Esophagus (tissue), 2 donors: ENCODE measurements at regions not wholly inside any gene's neighbourhood (a gene's known extent, or its start where the extent isn't known, plus 50 kb on each side); places are given as distances from the start of the nearest gene placed in this dataset.

Experiments
- H3K27ac ChIP-seq, 2 donors: one replicate each; pipeline ENCODE4 v1.5.1; 2013; ENCODE audit warnings: low read depth in 2 of 2, mild to moderate bottlenecking in 2 of 2, inconsistent platforms in 1 of 2, low read length in 1 of 2, moderate library complexity in 1 of 2
- H3K27me3 ChIP-seq, 2 donors: one replicate each; pipeline ENCODE4 v1.6.1; 2013; ENCODE audit warnings: low read length in 2 of 2, control low read depth in 1 of 2, mild to moderate bottlenecking in 1 of 2; ENCODE audit not compliant: insufficient read depth in 2 of 2, control insufficient read depth in 1 of 2
- H3K36me3 ChIP-seq, 2 donors: one replicate each; pipeline ENCODE4 v1.6.1; 2013; ENCODE audit warnings: low read length in 1 of 2; ENCODE audit not compliant: control insufficient read depth in 2 of 2, insufficient read depth in 2 of 2
- H3K4me1 ChIP-seq, 2 donors: one replicate each; pipeline ENCODE4 v1.6.1; 2013; ENCODE audit warnings: low read length in 1 of 2; ENCODE audit not compliant: control insufficient read depth in 2 of 2, insufficient read depth in 2 of 2
- H3K4me3 ChIP-seq, 2 donors: one replicate each; pipeline ENCODE4 v1.5.1; 2013; ENCODE audit warnings: low read length in 2 of 2, mild to moderate bottlenecking in 2 of 2, low read depth in 1 of 2, moderate library complexity in 1 of 2
- H3K9me3 ChIP-seq, 2 donors: one replicate each; pipeline ENCODE4 v1.6.1; 2013; ENCODE audit warnings: mild to moderate bottlenecking in 2 of 2, low read depth in 1 of 2, low read length in 1 of 2, moderate library complexity in 1 of 2; ENCODE audit not compliant: control insufficient read depth in 2 of 2, insufficient read depth in 1 of 2
- WGBS, 2 donors: extraction: QIAGEN DNeasy Blood & Tissue Kit; methylation state at CpG; one replicate each; pipeline ENCODE4 v1.1.7; 2013; 5-methylcytosine and 5-hydroxymethylcytosine counted together
- donor health status: healthy with polysubstance abuse.
- donor health status: Bipolar disorder and iron deficiency.

DNA sequence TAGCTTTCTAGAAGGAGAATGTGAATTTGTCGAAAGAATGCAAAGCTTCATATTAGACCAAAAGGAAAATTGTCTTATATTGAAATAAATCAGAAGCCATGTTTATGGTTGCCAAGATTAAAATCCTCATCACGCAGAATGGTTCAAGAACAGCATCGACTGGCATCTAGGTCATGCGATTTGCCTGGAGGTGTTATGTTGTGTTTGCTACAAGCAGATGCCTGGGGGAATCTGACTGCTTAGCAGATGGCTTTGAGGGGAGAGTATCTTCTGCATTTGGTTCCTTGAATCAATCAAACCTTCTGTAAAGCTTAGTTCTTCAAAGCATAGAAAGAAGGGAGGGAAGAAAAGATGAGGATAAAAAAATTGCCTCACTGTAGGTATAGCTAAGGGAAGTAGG, 585.8 kb downstream of the QKI start:
- Histone ChIP-seq H3K36me3 (no peaks in the 10 kb centered on the region), H3K4me3 (no peak overlapping the region), H3K27ac (no peak overlapping the region), H3K4me1 (no peaks in the 10 kb centered on the region), H3K27me3 (no peaks in the 10 kb centered on the region), H3K9me3 (no peaks in the 10 kb centered on the region)
- WGBS, 2 donors, result 90 to 95% methylated on average over 4 of the region's 4 CpGs

DNA sequence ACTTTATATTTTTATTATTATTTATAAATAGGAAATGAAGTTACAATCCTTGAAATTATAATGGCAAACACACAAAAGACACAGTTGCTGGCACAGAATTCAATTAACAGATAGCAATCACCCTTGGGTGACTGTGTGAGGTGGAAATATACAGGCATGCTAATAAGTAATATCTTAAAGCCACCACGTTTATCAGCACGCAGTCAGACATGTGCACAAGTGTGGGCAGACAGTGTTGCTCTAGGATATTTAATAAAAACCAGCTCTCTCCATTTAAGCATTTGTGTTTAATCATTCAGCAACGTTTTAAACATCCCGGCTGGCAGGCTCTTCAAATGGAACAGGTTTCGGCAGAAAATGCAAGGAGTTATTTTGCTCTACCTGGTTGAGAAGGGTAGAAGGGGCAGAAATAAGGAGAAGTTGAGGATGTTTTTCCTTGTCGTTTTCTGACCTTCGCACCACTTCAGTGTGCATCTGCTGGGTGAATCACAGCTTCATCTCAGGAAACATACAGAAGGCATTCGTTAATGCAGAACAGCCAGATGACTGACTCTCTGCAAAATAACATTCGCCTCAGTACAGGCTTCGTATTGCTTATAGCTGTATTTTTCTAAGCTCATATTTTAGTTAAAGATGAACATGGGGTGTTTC, 585.1 kb downstream of the QKI start:
- Histone ChIP-seq H3K9me3 (no peaks in the 10 kb centered on the region), H3K27me3 (no peaks in the 10 kb centered on the region), H3K36me3 (no peaks in the 10 kb centered on the region), H3K4me3 (no peak overlapping the region), H3K4me1 (no peaks in the 10 kb centered on the region), H3K27ac (no peak overlapping the region)
- WGBS, 2 donors, result 66 to 77% methylated on average over 10 of the region's 10 CpGs

DNA sequence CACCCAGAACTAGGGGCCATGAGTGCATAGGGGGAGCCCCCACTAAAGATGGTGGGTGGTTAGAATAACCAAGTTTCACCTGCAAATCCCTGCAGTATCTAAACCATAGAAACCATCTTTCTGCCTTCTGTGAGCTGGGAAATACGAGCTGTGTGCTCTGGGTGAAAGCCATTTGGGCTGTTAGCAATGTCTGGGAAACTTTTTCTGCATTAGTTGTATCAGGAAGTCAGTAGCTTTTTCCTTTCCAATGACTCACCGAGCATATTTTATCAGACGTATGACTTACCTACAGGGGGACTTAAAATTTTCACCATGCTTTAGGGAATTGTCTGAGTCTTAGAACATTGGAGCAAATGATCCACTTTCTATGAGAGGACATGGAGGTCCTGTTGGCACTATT, 584.0 kb downstream of the QKI start:
- no peaks in the 10 kb centered on the region for H3K9me3 ChIP-seq
- H3K27ac ChIP-seq, result no peak overlapping the region
- H3K4me1 ChIP-seq, result no peaks in the 10 kb centered on the region
- no peak overlapping the region for H3K4me3 ChIP-seq
- no peaks in the 10 kb centered on the region for H3K36me3 ChIP-seq
- 70 to 77% methylated on average over 3 of the region's 3 CpGs for WGBS, 2 donors
- H3K27me3 ChIP-seq, result no peaks in the 10 kb centered on the region

DNA sequence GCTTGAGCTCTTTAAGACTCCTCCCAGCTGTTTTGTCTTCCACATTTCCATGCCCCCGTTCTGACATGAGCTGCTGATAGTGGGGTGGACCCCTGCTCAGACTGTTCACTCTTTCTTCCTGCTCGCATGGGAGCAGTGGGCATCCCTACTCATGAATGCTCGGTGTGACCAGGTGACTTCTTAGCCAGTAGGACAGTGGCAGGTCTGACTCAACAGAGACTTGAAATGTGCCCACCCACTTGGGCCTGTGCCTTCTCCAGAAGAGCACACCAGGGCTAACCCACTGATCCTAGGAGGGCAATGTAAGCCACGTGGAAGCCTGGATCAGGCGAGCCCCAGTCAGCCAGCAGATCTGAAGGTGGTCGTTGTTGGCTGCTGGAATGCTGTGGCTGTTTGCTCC, 582.0 kb downstream of the QKI start:
- H3K27me3 ChIP-seq, result no peaks in the 10 kb centered on the region
- H3K4me3 ChIP-seq, result no peak overlapping the region
- H3K4me1 ChIP-seq, result no peaks in the 10 kb centered on the region
- H3K27ac ChIP-seq, result no peak overlapping the region
- no peaks in the 10 kb centered on the region for H3K9me3 ChIP-seq
- no peaks in the 10 kb centered on the region for H3K36me3 ChIP-seq
- 76 to 84% methylated on average over 6 of the region's 6 CpGs for WGBS, 2 donors

DNA sequence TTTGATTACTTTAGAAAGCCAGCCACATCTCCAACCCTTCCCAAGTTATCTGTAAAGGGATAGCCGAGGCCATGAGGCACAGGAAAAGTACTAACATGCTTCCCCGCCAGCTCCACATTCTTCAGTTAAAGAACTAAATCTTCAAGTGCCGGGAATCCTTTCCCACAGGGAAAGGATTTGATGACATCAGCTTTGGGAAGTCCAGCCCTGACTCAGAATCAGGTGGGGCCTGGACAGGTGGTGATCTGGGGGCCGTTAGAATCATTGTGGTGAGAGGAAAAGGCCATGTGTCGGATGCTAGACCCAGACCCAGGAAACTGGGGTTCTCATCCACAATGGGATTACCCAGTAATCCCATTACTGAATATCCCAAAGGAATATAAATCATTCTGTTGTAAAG, 580.0 kb downstream of the QKI start:
- Histone ChIP-seq H3K4me3 (no peak overlapping the region), H3K4me1 (no peaks in the 10 kb centered on the region), H3K27ac (no peak overlapping the region), H3K9me3 (no peaks in the 10 kb centered on the region), H3K27me3 (no peaks in the 10 kb centered on the region), H3K36me3 (no peaks in the 10 kb centered on the region)
- 79 to 83% methylated on average over 5 of the region's 5 CpGs for WGBS, 2 donors

DNA sequence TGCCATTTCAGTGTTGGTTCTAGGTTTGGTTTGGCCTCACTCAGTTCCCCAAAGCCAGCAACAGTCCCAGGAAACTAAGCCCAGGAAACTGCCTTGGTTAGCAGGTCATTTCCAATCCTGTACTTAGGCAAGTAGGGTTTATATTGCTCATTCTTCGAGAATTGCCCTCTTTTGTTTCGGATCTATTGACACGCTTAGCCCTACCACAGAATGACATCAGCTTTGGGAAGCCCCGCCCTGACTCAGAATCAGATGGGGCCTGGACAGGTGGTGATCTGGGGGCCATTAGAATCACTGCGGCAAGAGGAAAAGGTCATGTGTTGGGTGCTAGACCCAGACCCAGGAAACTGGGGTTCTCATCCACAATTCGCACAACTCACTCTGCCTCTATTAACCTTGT, 578.2 kb downstream of the QKI start:
- no peaks in the 10 kb centered on the region for H3K36me3 ChIP-seq
- H3K4me3 ChIP-seq, result no peak overlapping the region
- no peaks in the 10 kb centered on the region for H3K27me3 ChIP-seq
- H3K4me1 ChIP-seq, result no peaks in the 10 kb centered on the region
- no peak overlapping the region for H3K27ac ChIP-seq
- 90% methylated on average over 6 of the region's 6 CpGs for WGBS, 2 donors
- H3K9me3 ChIP-seq, result no peaks in the 10 kb centered on the region

DNA sequence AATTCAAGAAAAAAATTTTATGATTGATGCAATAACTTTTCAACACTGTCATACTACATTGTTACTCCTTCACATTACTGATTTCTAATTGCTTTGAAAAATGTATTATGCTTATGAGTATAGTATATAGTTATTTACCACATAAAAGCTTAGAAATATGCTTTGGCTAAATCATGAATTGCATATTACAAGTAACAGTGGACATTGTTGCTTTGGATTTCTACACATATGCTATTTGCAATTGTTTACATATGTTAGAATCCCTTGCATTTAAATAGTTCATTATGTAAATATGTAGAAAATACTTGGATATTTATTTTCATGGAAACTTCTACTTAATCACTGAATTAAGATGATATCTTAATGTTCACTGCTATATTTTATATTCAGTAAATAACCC, 577.5 kb downstream of the QKI start:
- no peaks in the 10 kb centered on the region for H3K4me1 ChIP-seq
- H3K9me3 ChIP-seq, result no peaks in the 10 kb centered on the region
- no peak overlapping the region for H3K4me3 ChIP-seq
- no peaks in the 10 kb centered on the region for H3K27me3 ChIP-seq
- H3K27ac ChIP-seq, result no peak overlapping the region
- H3K36me3 ChIP-seq, result no peaks in the 10 kb centered on the region

DNA sequence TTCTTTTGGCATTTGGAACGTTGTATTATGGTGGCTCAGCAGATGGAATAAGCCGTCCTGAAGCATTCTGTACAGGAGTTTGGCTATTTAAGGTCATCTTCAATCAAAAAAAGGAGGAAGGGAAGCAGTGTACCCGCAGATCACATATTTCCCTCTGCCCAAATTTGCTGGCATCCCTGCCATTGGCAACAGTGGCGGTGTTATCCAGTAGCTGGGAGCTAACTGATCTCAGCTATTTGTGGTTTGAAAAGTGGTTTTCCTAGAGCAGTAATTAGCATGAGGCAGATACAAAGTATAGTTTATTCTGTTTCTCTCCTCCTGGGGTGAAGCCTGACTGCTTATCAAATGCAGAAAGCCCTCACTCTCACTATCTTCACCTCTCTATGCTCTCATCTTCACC, 576.8 kb downstream of the QKI start:
- H3K4me1 ChIP-seq, result no peaks in the 10 kb centered on the region
- WGBS, 2 donors, result 81 to 86% methylated on average over 4 of the region's 4 CpGs
- H3K4me3 ChIP-seq, result no peak overlapping the region
- H3K27me3 ChIP-seq, result no peaks in the 10 kb centered on the region
- H3K27ac ChIP-seq, result no peak overlapping the region
- no peaks in the 10 kb centered on the region for H3K36me3 ChIP-seq
- H3K9me3 ChIP-seq, result no peaks in the 10 kb centered on the region

DNA sequence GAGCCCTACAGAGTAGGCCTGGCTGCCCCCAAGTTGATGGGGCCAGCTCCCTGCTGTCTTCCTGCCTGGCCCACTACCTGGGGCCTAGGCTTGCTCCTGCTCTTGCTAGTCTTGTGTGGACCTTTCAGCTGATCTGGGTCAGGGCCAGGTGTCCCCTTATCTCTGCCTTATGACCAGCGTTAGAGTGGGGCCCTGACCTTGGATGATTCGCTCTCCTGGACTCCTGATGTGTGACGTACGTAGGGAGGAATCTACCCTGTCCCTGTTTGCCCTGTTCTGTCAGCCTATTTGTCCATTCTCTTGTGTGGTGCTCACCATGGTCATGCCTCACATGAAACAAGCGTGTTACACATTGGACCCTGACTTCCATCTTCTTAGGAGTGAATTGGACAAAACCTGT, 571.8 kb downstream of the QKI start:
- Histone ChIP-seq H3K27ac (no peak overlapping the region), H3K9me3 (no peaks in the 10 kb centered on the region), H3K4me3 (no peak overlapping the region), H3K27me3 (no peaks in the 10 kb centered on the region), H3K4me1 (no peaks in the 10 kb centered on the region), H3K36me3 (no peaks in the 10 kb centered on the region)
- WGBS, 2 donors, result 71 to 87% methylated on average over 5 of the region's 5 CpGs

DNA sequence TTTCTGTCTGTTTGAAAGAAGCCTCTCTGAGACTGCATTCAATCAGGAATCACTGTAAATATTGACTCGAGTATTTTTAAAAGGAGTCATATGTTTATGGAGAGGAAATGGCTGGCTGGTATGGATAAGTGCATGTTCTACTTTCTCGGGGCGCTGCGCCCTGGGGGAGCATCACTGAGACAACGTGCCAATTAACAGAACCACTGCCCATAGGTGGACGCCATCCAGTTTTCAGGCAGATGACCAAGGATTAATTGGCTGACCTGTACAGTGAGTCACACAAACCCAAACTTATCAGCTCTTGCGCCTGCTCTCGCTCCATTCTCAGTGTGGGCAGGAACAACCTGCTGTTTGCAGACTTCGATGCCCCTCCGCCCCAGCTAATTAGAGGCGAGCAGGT, 571.2 kb downstream of the QKI start:
- Histone ChIP-seq H3K9me3 (no peaks in the 10 kb centered on the region), H3K27ac (no peak overlapping the region), H3K4me3 (no peak overlapping the region), H3K36me3 (no peaks in the 10 kb centered on the region), H3K4me1 (no peaks in the 10 kb centered on the region), H3K27me3 (no peaks in the 10 kb centered on the region)
- 66 to 67% methylated on average over 11 of the region's 11 CpGs for WGBS, 2 donors
